IgD-negative memory B cell (primary cell): ENCODE measurements at regions not wholly inside any gene's neighbourhood (a gene's known extent, or its start where the extent isn't known, plus 50 kb on each side); places are given as distances from the start of the nearest gene placed in this dataset.

Experiments
- H3K27ac Mint-ChIP-seq, 3 donors: one replicate each; pipeline ENCODE4 v1.8.0; 2020 to 2022; ENCODE audit warnings: mild to moderate bottlenecking in 3 of 3, mixed read lengths in 3 of 3, moderate library complexity in 1 of 3
- H3K27me3 Mint-ChIP-seq: one replicate; pipeline ENCODE4 v1.8.0; 2021; ENCODE audit warnings: mixed read lengths
- H3K36me3 Mint-ChIP-seq: one replicate; pipeline ENCODE4 v1.8.0; 2020; ENCODE audit warnings: mild to moderate bottlenecking, mixed read lengths
- H3K4me1 Mint-ChIP-seq, 3 donors: one replicate each; pipeline ENCODE4 v1.8.0; 2020 to 2022; ENCODE audit warnings: mixed read lengths in 3 of 3, mild to moderate bottlenecking in 1 of 3
- H3K4me3 Mint-ChIP-seq, 4 donors: one replicate each; pipeline ENCODE4 v1.8.0; 2020 to 2022; ENCODE audit warnings: mild to moderate bottlenecking in 4 of 4, mixed read lengths in 4 of 4, moderate library complexity in 3 of 4
- H3K9me3 Mint-ChIP-seq, 3 donors: one replicate each; pipeline ENCODE4 v1.8.0; 2020 to 2021; ENCODE audit warnings: mixed read lengths in 3 of 3, mild to moderate bottlenecking in 1 of 3

DNA sequence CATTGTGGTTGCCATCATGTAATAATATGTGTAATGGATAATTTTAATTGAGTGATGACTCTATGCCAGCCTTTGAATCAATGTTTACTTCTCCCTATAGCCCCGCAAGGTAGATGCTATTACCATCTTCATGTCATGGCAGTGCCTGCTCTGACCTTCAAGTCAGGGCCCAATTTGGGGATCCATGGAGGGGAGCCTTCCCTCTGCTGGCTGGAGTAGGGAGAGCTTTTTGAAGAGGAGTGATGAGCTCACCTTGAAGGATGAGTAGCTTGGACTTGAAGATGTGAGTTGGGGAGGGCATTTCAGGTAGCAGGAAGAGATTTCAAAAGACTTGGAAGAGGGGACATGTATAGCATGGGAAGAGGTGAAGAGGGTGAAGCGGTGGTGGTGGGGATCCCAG, 189.2 kb downstream of the FOXD2 start:
- H3K27me3 Mint-ChIP-seq: peaks cover 4% of the 10 kb centered on the region
- H3K4me3 Mint-ChIP-seq: no peak overlapping the region
- H3K9me3 Mint-ChIP-seq: peaks cover 0 to 5% (median 0%) of the 10 kb centered on the region in 3 donors
- no peaks in the 10 kb centered on the region for H3K36me3 Mint-ChIP-seq
- H3K27ac Mint-ChIP-seq: no peak overlapping the region
- no peaks in the 10 kb centered on the region for H3K4me1 Mint-ChIP-seq

DNA sequence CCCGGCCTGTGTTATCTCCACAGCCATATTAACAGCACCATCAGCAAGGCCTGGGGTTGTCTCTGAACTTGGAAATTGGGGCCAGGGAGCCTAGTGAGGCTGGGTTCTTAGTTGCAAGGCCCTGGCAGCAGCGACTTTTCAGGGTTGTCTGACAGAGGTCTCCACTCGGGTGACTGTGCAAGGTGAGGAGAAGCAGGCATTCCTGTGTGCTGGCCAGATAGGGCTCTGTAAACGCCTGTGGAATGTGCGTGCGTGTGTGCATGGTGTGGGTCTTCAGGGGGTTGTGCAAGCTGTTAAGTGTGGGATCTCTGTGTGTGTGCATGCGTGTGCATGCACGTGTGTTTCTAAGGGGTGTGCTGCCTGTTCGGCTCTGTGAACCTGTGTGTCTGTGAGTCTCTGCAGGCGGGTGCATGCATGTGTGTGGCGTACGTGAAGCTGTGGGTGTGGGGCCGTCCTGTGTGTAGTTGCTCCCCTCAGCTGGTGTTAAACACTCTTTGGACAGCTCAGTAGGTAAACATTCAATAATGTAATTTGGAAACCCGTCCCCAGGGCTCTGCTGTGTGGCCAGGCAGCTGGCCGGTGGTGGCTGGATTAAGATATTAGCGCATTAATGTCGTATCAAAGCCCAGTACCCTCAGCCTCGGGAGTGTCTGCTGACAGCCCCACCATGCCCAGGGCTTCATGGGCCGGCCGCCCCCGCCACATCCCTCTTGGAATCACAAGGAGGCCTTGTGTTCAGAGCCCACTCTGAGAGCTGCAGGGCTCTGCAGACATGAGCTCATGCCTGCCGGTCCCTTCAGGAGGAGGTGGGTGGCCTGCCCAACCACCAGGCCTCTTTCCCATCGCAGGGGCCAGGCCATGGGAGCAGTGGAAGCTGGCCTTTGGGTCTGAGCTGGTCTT, 189.9 kb downstream of the FOXD2 start:
- Mint-ChIP-seq H3K27me3 (peaks cover 4% of the 10 kb centered on the region), H3K4me3 (no peak overlapping the region), H3K9me3 (peaks cover 0 to 5% (median 0%) of the 10 kb centered on the region in 3 donors), H3K36me3 (no peaks in the 10 kb centered on the region), H3K27ac (no peak overlapping the region), H3K4me1 (no peaks in the 10 kb centered on the region)

- no peak overlapping the region for H3K27ac Mint-ChIP-seq
- H3K9me3 Mint-ChIP-seq: peaks cover 0 to 5% (median 0%) of the 10 kb centered on the region in 3 donors
- H3K4me3 Mint-ChIP-seq: no peak overlapping the region
- H3K4me1 Mint-ChIP-seq: no peaks in the 10 kb centered on the region
- no peaks in the 10 kb centered on the region for H3K36me3 Mint-ChIP-seq
- peaks cover 4% of the 10 kb centered on the region for H3K27me3 Mint-ChIP-seq
These were observed 191.4 kb downstream of the FOXD2 start for GRCh38 chr1:47629201-47629600.

DNA sequence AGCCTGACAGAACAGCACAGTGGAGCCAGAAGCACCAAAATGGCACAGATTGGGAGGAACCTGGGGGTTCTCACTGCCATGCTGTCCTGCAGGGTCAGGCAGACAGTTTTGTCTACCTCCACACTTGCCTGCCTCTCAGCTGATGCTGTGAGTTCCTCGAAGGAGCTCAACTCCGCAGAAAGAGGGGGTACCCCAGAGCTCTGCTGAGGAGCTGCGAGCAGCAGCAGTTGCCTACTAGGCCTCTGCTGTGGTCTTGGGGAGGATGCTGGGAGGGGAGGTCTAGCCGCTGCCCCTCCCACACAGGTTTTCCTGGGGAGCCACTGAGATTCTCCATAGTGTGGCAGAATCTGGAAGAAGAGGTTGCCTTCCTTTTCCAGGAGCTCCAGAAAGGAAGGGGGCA, 192.5 kb downstream of the FOXD2 start:
- Mint-ChIP-seq H3K4me3 (no peak overlapping the region), H3K36me3 (no peaks in the 10 kb centered on the region), H3K9me3 (peaks cover 0 to 5% (median 0%) of the 10 kb centered on the region in 3 donors), H3K27me3 (peaks cover 4% of the 10 kb centered on the region), H3K27ac (peak overlapping the region in 1 of 3 donors; percentile 68), H3K4me1 (no peaks in the 10 kb centered on the region)

DNA sequence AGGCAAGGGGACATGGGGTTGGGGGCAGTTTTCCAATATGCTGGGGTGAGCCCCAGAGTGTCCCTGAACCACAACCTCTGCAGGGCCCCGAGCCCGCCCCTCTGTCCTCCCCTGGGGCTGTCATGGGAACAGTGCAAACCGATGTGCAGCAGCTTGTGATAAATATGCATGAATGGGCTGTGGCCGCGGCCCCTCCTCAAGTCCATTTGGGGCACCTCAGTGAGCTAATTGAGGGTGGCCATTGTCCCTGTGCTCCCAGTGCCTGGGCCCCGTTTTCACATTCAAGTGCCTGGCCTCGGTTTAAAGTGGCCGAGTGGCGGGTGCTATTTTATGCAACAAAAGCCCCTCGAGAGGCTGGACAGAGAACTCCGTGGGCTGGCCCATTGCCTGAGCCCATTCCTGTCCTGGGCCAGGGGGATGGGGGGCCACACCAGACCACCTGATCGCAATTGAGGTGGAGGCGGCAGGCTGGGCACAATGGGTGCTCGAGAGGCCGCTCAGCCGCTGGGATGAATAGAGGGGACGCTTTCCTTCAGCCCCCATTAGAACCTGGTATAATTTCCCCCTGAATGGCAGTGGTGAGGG, 193.7 kb downstream of the FOXD2 start:
- Mint-ChIP-seq H3K9me3 (peaks cover 0 to 3% (median 0%) of the 10 kb centered on the region in 3 donors), H3K27ac (no peak overlapping the region), H3K4me3 (no peak overlapping the region), H3K4me1 (no peaks in the 10 kb centered on the region), H3K27me3 (peaks cover 5% of the 10 kb centered on the region), H3K36me3 (no peaks in the 10 kb centered on the region)

DNA sequence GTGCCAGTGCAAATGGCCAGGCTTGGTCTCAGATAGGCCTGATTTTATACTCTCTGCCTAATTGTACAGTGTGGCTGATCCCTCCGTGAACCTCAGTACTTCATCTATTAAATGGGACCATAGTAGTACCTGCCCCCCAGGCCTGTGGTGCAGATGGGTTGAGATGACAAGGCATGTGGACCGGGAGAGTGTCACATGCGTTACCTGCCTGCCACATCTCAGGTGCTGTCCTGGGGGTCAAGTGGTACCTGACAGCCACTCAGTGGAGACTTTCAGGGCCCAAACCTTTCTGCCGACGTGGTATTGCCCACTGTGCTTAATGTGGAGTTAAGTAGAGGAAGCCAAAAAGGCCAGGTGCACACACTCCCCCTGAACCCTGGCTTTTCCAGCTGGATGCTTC, 197.3 kb downstream of the FOXD2 start:
- no peak overlapping the region for H3K27ac Mint-ChIP-seq

DNA sequence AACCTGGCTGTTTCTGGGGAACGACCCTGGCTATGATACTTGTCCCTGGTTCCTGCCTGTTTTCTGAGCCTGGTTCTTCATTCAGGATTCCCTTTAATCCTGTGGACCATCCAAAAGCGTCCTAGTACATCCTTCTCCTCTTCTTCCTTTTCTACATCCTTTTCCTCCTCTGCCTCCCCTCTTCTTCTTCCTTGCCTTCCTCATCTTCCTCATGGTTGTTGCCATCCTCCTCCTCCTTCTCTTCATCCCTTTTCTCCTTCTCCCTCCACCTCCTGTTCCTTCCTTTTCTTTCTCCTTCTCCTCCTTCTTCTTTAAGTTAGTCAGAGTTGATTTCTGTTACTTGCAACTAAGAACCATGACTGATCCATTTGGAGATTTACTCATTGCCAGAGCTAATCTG, 197.8 kb downstream of the FOXD2 start:
- H3K27ac Mint-ChIP-seq: peak overlapping the region in 1 of 3 donors; percentile 44
- H3K4me1 Mint-ChIP-seq: no peaks in the 10 kb centered on the region
- peaks cover 2% of the 10 kb centered on the region for H3K27me3 Mint-ChIP-seq
- no peak overlapping the region for H3K4me3 Mint-ChIP-seq
- no peaks in the 10 kb centered on the region for H3K36me3 Mint-ChIP-seq
- no peaks in the 10 kb centered on the region for H3K9me3 Mint-ChIP-seq

More for the DNA sequence above, 197.3 kb downstream of the FOXD2 start:
- Mint-ChIP-seq H3K4me3 (no peak overlapping the region), H3K4me1 (no peaks in the 10 kb centered on the region), H3K9me3 (peaks cover 0 to under 1% (median 0%) of the 10 kb centered on the region in 3 donors), H3K36me3 (no peaks in the 10 kb centered on the region), H3K27me3 (peaks cover 2% of the 10 kb centered on the region)

DNA sequence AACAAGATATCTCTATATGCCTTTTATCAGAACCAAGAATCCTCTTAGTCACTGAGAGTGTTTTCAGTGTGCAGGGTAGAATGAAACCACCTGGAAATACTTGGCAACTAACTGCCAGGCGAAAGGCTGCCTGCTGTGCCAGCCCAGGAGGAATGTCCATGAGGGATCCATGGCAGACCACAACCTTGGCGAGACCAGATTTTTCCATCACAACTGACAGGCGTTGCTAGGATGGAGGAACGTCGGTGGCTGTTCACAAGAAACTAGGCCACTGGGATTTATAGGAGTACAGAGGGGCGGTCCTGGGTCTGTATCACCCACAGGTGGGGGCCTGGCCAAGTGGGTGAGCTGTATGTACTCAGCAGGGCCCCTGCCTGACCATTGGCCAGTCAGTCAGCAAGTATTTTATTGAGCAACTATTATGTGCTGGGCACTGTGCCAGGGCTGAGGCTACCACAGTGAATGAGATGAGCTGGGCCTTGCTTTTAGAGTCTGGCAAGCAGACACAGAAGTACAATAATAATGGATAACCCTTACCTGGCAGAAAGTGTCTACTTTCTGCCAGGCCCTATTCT, 199.4 kb downstream of the FOXD2 start:
- no peak overlapping the region for H3K4me3 Mint-ChIP-seq
- H3K27me3 Mint-ChIP-seq: peaks cover 6% of the 10 kb centered on the region
- H3K9me3 Mint-ChIP-seq: peaks cover 0 to 3% (median 0%) of the 10 kb centered on the region in 3 donors
- H3K36me3 Mint-ChIP-seq: no peaks in the 10 kb centered on the region
- no peaks in the 10 kb centered on the region for H3K4me1 Mint-ChIP-seq
- H3K27ac Mint-ChIP-seq: no peak overlapping the region

DNA sequence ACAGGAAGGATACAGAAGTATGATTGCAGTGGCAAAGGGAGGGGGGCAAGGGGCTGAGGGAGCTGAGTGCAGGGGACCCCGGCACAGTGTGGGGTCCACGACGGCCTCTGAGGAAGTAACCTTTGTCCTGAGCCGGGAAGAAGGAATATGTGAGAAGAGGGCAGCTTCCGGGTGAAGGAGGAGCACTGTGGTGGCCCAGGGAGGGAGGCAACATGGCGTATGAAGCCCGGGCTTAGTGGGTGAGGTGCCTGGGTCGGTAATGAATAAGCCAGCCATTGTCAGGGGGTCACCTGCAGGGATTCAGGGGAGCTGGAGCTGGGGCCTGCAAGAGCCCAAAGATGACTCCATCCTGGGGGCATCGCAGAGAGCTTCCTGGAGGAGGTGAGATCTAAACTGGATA, 200.4 kb downstream of the FOXD2 start:
- no peak overlapping the region for H3K4me3 Mint-ChIP-seq
- H3K9me3 Mint-ChIP-seq: peaks cover 0 to 3% (median 0%) of the 10 kb centered on the region in 3 donors
- peaks cover 9% of the 10 kb centered on the region for H3K27me3 Mint-ChIP-seq
- no peaks in the 10 kb centered on the region for H3K4me1 Mint-ChIP-seq
- no peaks in the 10 kb centered on the region for H3K36me3 Mint-ChIP-seq
- H3K27ac Mint-ChIP-seq: no peak overlapping the region

- H3K4me1 Mint-ChIP-seq: no peaks in the 10 kb centered on the region
- no peak overlapping the region for H3K27ac Mint-ChIP-seq
- no peaks in the 10 kb centered on the region for H3K36me3 Mint-ChIP-seq
- peaks cover 0 to 3% (median 0%) of the 10 kb centered on the region in 3 donors for H3K9me3 Mint-ChIP-seq
- H3K27me3 Mint-ChIP-seq: peaks cover 9% of the 10 kb centered on the region
- H3K4me3 Mint-ChIP-seq: peak overlapping the region in 1 of 4 donors; percentile 43
These were observed 200.9 kb downstream of the FOXD2 start for GRCh38 chr1:47638713-47639112.

- H3K9me3 Mint-ChIP-seq: peaks cover 0 to 3% (median 0%) of the 10 kb centered on the region in 3 donors
- peaks cover 7% of the 10 kb centered on the region for H3K27me3 Mint-ChIP-seq
- H3K27ac Mint-ChIP-seq: no peak overlapping the region
- no peaks in the 10 kb centered on the region for H3K36me3 Mint-ChIP-seq
- no peak overlapping the region for H3K4me3 Mint-ChIP-seq
- H3K4me1 Mint-ChIP-seq: no peaks in the 10 kb centered on the region
These were observed 205.7 kb downstream of the FOXD2 start for GRCh38 chr1:47643306-47644211.

DNA sequence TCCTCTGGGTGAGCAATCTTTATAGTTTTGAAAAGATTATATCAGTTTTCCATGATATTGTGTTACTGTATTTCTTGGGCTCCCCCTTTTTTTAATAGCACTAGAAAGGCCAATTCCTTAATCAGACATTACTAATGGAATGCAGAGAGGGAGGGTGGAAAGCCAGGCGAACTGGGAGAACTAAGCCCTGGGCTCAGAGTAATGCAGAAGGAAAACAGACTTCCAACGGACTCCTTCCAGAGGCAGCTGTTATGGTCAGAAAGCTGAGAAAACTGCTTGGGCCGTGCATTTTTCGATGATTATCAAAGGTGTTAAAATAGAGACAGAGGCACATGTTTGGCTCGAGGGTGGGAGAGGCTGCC, 206.3 kb downstream of the FOXD2 start:
- Mint-ChIP-seq H3K27me3 (peaks cover 7% of the 10 kb centered on the region), H3K4me3 (no peak overlapping the region), H3K9me3 (peaks cover 0 to 3% (median 0%) of the 10 kb centered on the region in 3 donors), H3K36me3 (no peaks in the 10 kb centered on the region), H3K27ac (no peak overlapping the region), H3K4me1 (no peaks in the 10 kb centered on the region)

DNA sequence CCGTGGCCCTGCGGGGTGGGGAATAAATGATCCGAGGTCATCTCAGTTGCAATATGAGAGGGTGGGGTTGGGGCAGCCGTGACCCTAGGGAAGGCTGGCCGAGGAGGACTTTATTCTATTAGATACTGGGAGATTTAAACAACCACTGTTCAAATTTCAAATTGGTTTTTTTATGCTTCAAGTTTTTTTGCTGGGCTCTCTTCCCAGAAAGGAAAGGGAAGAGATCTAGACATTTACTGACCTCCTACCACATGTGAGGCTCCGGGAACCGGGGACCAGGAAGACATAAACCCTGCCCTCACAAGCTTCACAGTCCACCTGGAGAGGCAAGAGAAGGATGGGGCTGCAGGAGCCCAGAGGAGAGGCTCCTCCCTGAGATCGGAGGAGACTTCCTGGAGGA, 207.3 kb downstream of the FOXD2 start:
- H3K27me3 Mint-ChIP-seq: peaks cover 7% of the 10 kb centered on the region
- H3K9me3 Mint-ChIP-seq: peaks cover 0 to 3% (median 0%) of the 10 kb centered on the region in 3 donors
- H3K36me3 Mint-ChIP-seq: no peaks in the 10 kb centered on the region

DNA sequence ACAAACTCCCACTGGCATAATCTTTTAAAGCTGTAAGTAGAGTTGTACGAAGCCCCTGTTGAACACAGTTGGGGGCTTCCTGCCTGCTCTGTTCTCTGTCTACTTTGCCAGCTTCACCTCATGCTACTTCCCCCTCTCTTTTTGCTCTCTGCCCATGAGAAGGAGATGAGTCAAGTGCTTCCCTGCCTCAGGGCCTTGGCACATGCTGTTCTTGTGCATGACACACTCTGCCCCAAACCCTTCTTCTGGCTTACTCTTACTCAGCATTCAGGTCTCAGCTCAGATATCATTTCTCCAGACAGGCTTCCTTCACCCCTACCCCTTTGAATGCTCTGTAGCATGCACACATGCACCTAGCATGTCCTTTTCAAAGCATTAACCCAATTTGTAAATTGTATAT, 208.8 kb downstream of the FOXD2 start:
- H3K9me3 Mint-ChIP-seq: no peaks in the 10 kb centered on the region
- peaks cover 5% of the 10 kb centered on the region for H3K27me3 Mint-ChIP-seq
- H3K4me3 Mint-ChIP-seq: no peak overlapping the region
- H3K4me1 Mint-ChIP-seq: no peaks in the 10 kb centered on the region
- H3K36me3 Mint-ChIP-seq: no peaks in the 10 kb centered on the region
- no peak overlapping the region for H3K27ac Mint-ChIP-seq

More for the DNA sequence above, 207.3 kb downstream of the FOXD2 start:
- no peak overlapping the region for H3K4me3 Mint-ChIP-seq
- no peak overlapping the region for H3K27ac Mint-ChIP-seq
- H3K4me1 Mint-ChIP-seq: no peaks in the 10 kb centered on the region
